H1 (cell line): ENCODE measurements at regions not wholly inside any gene's neighbourhood (a gene's known extent, or its start where the extent isn't known, plus 50 kb on each side); places are given as distances from the start of the nearest gene placed in this dataset.

Experiments
- ATF2 ChIP-seq: IDR thresholded peaks from 2 replicates; pipeline ENCODE4 v1.6.1; 2012; ENCODE audit warnings: low read length, inconsistent platforms
- CHD2 ChIP-seq: IDR thresholded peaks from 2 replicates; pipeline ENCODE4 v1.6.1; 2012; ENCODE audit warnings: low read length, improper control_type of control experiment
- GABPA ChIP-seq: IDR thresholded peaks from 2 replicates; pipeline ENCODE4 v1.6.1; 2011; ENCODE audit warnings: mild to moderate bottlenecking, low read length, moderate library complexity, borderline replicate concordance; ENCODE audit not compliant: insufficient read depth
- JUN ChIP-seq: IDR thresholded peaks from 2 replicates; pipeline ENCODE4 v1.6.1; 2011; ENCODE audit warnings: low read depth, mild to moderate bottlenecking, improper control_type of control experiment, low read length
- PHF8 ChIP-seq: fragments of 200-600 bp; sonication (generic); conservative IDR thresholded peaks from 2 replicates; pipeline ENCODE4 v1.7.1; 2012; ENCODE audit warnings: low read depth, mild to moderate bottlenecking, inconsistent platforms, low read length, moderate library complexity
- POLR2AphosphoS5 ChIP-seq: IDR thresholded peaks from 2 replicates; pipeline ENCODE4 v1.6.1; 2011; ENCODE audit warnings: low read depth, low read length
- SP1 ChIP-seq: IDR thresholded peaks from 2 replicates; pipeline ENCODE4 v1.6.1; 2011; ENCODE audit warnings: low read depth, low read length
- YY1 ChIP-seq: IDR thresholded peaks from 2 replicates; pipeline ENCODE4 v1.6.1; 2011; ENCODE audit warnings: low read depth, mild to moderate bottlenecking, low read length
- TF ChIP-seq, protein P1 (sequence below), 3 experiments: IDR thresholded peaks; 1 replicate in 2 of 3; 2 replicates in 1 of 3; pipeline versions ENCODE4 v1.5.1 to v1.6.1; 2011; ENCODE audit warnings: low read length in 3 of 3, mild to moderate bottlenecking in 3 of 3, inconsistent platforms in 2 of 3, low read depth in 1 of 3, moderate library complexity in 1 of 3; ENCODE audit not compliant: insufficient read depth in 1 of 3; ENCODE audit errors: control extremely low read depth in 1 of 3

DNA sequence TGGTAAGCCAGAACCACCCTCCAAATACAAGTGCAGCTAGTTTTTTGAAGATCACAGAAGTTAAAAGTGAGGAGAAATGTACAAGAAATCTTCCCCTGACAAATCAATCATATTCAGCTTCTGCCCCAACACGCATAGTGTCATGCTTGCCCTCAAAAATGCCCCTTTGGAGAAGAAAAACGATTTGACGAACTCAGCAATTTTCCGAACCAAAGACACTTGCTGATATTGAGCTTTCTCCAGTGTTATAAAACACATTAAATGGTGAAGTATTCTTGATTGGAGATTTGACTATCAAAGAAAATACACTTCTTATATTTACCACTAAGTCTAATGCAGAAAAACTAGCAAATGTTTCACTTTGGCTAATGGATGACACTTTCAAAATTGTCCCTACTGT lies 195.5 kb downstream of the ETV1 start:
- TF ChIP-seq, protein P1, sequence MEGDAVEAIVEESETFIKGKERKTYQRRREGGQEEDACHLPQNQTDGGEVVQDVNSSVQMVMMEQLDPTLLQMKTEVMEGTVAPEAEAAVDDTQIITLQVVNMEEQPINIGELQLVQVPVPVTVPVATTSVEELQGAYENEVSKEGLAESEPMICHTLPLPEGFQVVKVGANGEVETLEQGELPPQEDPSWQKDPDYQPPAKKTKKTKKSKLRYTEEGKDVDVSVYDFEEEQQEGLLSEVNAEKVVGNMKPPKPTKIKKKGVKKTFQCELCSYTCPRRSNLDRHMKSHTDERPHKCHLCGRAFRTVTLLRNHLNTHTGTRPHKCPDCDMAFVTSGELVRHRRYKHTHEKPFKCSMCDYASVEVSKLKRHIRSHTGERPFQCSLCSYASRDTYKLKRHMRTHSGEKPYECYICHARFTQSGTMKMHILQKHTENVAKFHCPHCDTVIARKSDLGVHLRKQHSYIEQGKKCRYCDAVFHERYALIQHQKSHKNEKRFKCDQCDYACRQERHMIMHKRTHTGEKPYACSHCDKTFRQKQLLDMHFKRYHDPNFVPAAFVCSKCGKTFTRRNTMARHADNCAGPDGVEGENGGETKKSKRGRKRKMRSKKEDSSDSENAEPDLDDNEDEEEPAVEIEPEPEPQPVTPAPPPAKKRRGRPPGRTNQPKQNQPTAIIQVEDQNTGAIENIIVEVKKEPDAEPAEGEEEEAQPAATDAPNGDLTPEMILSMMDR (IDR thresholded peaks at IDR 0.05; ENCODE audit: control extremely low read depth in 1 of 3, insufficient read depth in 1 of 3, low read depth in 1 of 3, low read length in 3 of 3) = no peak
- TF ChIP-seq SP1 (no peak), POLR2AphosphoS5 (no peak), JUN (no peak), GABPA (no peak), CHD2 (no peak), YY1 (no peak), ATF2 (no peak), PHF8 (no peak)
